ENCODE measurements at regions not wholly inside any gene's neighbourhood (a gene's known extent, or its start where the extent isn't known, plus 50 kb on each side); places are given as distances from the start of the nearest gene placed in this dataset.

- no peak overlapping the region for H2AFZ ChIP-seq (ENCODE audit: low read length)
- no peaks in the 10 kb centered on the region for H3K9me2 ChIP-seq (replicated peaks; ENCODE audit: low read depth, low read length)
- H4K20me1 ChIP-seq (ENCODE audit: insufficient read depth, low read length, poor library complexity, severe bottlenecking), result no peaks in the 10 kb centered on the region
- no peaks in the 10 kb centered on the region for H3K4me1 ChIP-seq (ENCODE audit: insufficient read depth, low read length, poor library complexity, severe bottlenecking)
- H3K9ac ChIP-seq (ENCODE audit: low read depth, low read length, poor library complexity, severe bottlenecking), result no peak overlapping the region
- H3K36me3 ChIP-seq (ENCODE audit: insufficient read depth, low read length), result no peaks in the 10 kb centered on the region
- no peaks in the 10 kb centered on the region for H3F3A ChIP-seq (ENCODE audit: low read depth)
- H3K9me3 ChIP-seq (ENCODE audit: insufficient read depth, low read depth, low read length), result no peaks in the 10 kb centered on the region; the same call in 1 of the 2 replicates
- no peaks in the 10 kb centered on the region for H3K79me2 ChIP-seq (ENCODE audit: insufficient read depth, low read length)
- H3K4me3 ChIP-seq (ENCODE audit: low read length, poor library complexity, severe bottlenecking), result no peak overlapping the region
- TF ChIP-seq CTCF (conservative IDR thresholded peaks at IDR 0.05; ENCODE audit: low read length) (no peak), EZH2phosphoT487 (IDR thresholded peaks at IDR 0.05; ENCODE audit: borderline replicate concordance) (no peak)
- no peak overlapping the region for H3K4me2 ChIP-seq (ENCODE audit: low read depth, low read length, poor library complexity, severe bottlenecking)
- H3K27me3 ChIP-seq (ENCODE audit: insufficient read depth, low read length, poor library complexity, severe bottlenecking), result no peaks in the 10 kb centered on the region
These were observed 1130.5 kb downstream of the BRD1 start for GRCh38 chr22:48697223-48697622.

DNA sequence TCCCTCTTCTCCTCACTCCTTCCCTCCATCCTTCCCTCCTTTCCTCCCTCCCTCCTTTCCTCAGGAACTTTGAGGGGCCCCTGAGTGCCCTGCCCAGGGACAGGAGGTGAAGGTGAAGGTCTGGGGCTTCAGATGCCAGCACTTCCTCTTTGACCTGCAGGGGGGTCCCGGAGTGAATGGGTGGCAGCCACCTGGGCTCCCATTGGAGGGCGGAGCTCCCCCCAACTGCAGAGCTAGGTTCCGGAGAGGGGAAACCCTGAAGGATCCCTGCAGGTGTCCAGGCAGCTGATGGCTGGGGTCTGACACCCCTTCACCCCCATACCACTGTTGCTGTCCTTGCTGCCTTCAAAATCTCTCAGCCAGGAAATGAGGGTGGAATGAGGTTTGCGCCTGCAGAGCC lies 1131.3 kb downstream of the BRD1 start:
- Histone ChIP-seq H3F3A (ENCODE audit: low read depth) (no peaks in the 10 kb centered on the region), H3K9ac (ENCODE audit: low read depth, low read length, poor library complexity, severe bottlenecking) (no peak overlapping the region), H3K9me3 (ENCODE audit: insufficient read depth, low read depth, low read length) (no peaks in the 10 kb centered on the region; the same call in 1 of the 2 replicates), H4K20me1 (ENCODE audit: insufficient read depth, low read length, poor library complexity, severe bottlenecking) (no peaks in the 10 kb centered on the region), H3K27me3 (ENCODE audit: insufficient read depth, low read length, poor library complexity, severe bottlenecking) (no peaks in the 10 kb centered on the region), H3K79me2 (ENCODE audit: insufficient read depth, low read length) (no peaks in the 10 kb centered on the region), H3K4me3 (ENCODE audit: low read length, poor library complexity, severe bottlenecking) (no peak overlapping the region), H2AFZ (ENCODE audit: low read length) (no peak overlapping the region), H3K4me1 (ENCODE audit: insufficient read depth, low read length, poor library complexity, severe bottlenecking) (no peaks in the 10 kb centered on the region), H3K9me2 (replicated peaks; ENCODE audit: low read depth, low read length) (no peaks in the 10 kb centered on the region), H3K4me2 (ENCODE audit: low read depth, low read length, poor library complexity, severe bottlenecking) (no peak overlapping the region), H3K36me3 (ENCODE audit: insufficient read depth, low read length) (no peaks in the 10 kb centered on the region)
- TF ChIP-seq CTCF (conservative IDR thresholded peaks at IDR 0.05; ENCODE audit: low read length) (no peak), EZH2phosphoT487 (IDR thresholded peaks at IDR 0.05; ENCODE audit: borderline replicate concordance) (no peak)

- Histone ChIP-seq H3K9ac (ENCODE audit: low read depth, low read length, poor library complexity, severe bottlenecking) (no peak overlapping the region), H3F3A (ENCODE audit: low read depth) (no peaks in the 10 kb centered on the region), H3K4me3 (ENCODE audit: low read length, poor library complexity, severe bottlenecking) (no peak overlapping the region), H3K9me2 (replicated peaks; ENCODE audit: low read depth, low read length) (no peaks in the 10 kb centered on the region), H4K20me1 (ENCODE audit: insufficient read depth, low read length, poor library complexity, severe bottlenecking) (no peaks in the 10 kb centered on the region), H3K79me2 (ENCODE audit: insufficient read depth, low read length) (no peaks in the 10 kb centered on the region), H2AFZ (ENCODE audit: low read length) (no peak overlapping the region), H3K4me1 (ENCODE audit: insufficient read depth, low read length, poor library complexity, severe bottlenecking) (no peaks in the 10 kb centered on the region), H3K27me3 (ENCODE audit: insufficient read depth, low read length, poor library complexity, severe bottlenecking) (no peaks in the 10 kb centered on the region), H3K9me3 (ENCODE audit: insufficient read depth, low read depth, low read length) (peaks cover 4% of the 10 kb centered on the region; the same call in 1 of the 2 replicates), H3K36me3 (ENCODE audit: insufficient read depth, low read length) (no peaks in the 10 kb centered on the region), H3K4me2 (ENCODE audit: low read depth, low read length, poor library complexity, severe bottlenecking) (no peak overlapping the region)
- TF ChIP-seq EZH2phosphoT487 (IDR thresholded peaks at IDR 0.05; ENCODE audit: borderline replicate concordance), result no peak
- no peak for TF ChIP-seq CTCF (conservative IDR thresholded peaks at IDR 0.05; ENCODE audit: low read length)
These were observed 1131.9 kb downstream of the BRD1 start for GRCh38 chr22:48695731-48696305.
